ENCODE measurements at regions not wholly inside any gene's neighbourhood (a gene's known extent, or its start where the extent isn't known, plus 50 kb on each side); places are given as distances from the start of the nearest gene placed in this dataset.

GRCh38 chr2:67808112-67808511 lies 254.7 kb downstream of the C1D start:
- TF ChIP-seq CTCF (IDR thresholded peaks at IDR 0.05) (no peak), POLR2A (IDR thresholded peaks at IDR 0.05) (no peak)
- H3K4me3 ChIP-seq: no peak overlapping the region
- H3K36me3 ChIP-seq (replicated peaks in 1 of 2): no peaks in the 10 kb centered on the region
- no peak overlapping the region for H3K27ac ChIP-seq
- no peaks in the 10 kb centered on the region for H3K4me1 ChIP-seq (replicated peaks in 1 of 2)
- no peak for DNase-seq
- no peaks in the 10 kb centered on the region for H3K27me3 ChIP-seq
- H3K9me3 ChIP-seq (replicated peaks in 1 of 3): no peaks in the 10 kb centered on the region
- intact Hi-C loops (cut with DNase I): no loop called here

GRCh38 chr2:67812682-67813081 lies 250.1 kb downstream of the C1D start:
- DNase-seq: no peak
- intact Hi-C loops (cut with DNase I): no loop called here

GRCh38 chr2:67823726-67824125 lies 239.1 kb downstream of the C1D start:
- H3K36me3 ChIP-seq (replicated peaks in 1 of 2): no peaks in the 10 kb centered on the region
- H3K4me3 ChIP-seq: no peak overlapping the region
- H3K9me3 ChIP-seq (replicated peaks in 1 of 3): peaks cover 0 to 2% (median 0%) of the 10 kb centered on the region in 3 donors
- no peak for DNase-seq
- WGBS, 4 donors: 93 to 95% (median 94%) methylated on average over 8 of the region's 8 CpGs
- no peaks in the 10 kb centered on the region for H3K27me3 ChIP-seq
- intact Hi-C loops (cut with DNase I): no loop called here
- no peak overlapping the region for H3K27ac ChIP-seq
- no peaks in the 10 kb centered on the region for H3K4me1 ChIP-seq (replicated peaks in 1 of 2)
- no peak for TF ChIP-seq POLR2A (IDR thresholded peaks at IDR 0.05)
- TF ChIP-seq CTCF (IDR thresholded peaks at IDR 0.05): no peak

More at GRCh38 chr2:67812682-67813081, 250.1 kb downstream of the C1D start:
- 92 to 100% (median 97%) methylated on average over 1 of the region's 1 CpG for WGBS, 4 donors
- Histone ChIP-seq H3K9me3 (replicated peaks in 1 of 3) (no peaks in the 10 kb centered on the region), H3K4me3 (no peak overlapping the region), H3K27me3 (no peaks in the 10 kb centered on the region), H3K4me1 (replicated peaks in 1 of 2) (no peaks in the 10 kb centered on the region), H3K36me3 (replicated peaks in 1 of 2) (no peaks in the 10 kb centered on the region), H3K27ac (no peak overlapping the region)
- TF ChIP-seq CTCF (IDR thresholded peaks at IDR 0.05) (no peak), POLR2A (IDR thresholded peaks at IDR 0.05) (no peak)

GRCh38 chr2:67824186-67824585 lies 238.6 kb downstream of the C1D start:
- no peaks in the 10 kb centered on the region for H3K36me3 ChIP-seq (replicated peaks in 1 of 2)
- no peak for DNase-seq
- WGBS, 4 donors: 80 to 97% (median 89%) methylated on average over 5 to 6 of the region's 6 CpGs
- H3K27ac ChIP-seq: no peak overlapping the region
- no peaks in the 10 kb centered on the region for H3K27me3 ChIP-seq
- H3K4me3 ChIP-seq: no peak overlapping the region
- intact Hi-C loops (cut with DNase I): no loop called here
- no peak for TF ChIP-seq POLR2A (IDR thresholded peaks at IDR 0.05)
- TF ChIP-seq CTCF (IDR thresholded peaks at IDR 0.05): no peak
- no peaks in the 10 kb centered on the region for H3K9me3 ChIP-seq (replicated peaks in 1 of 3)
- H3K4me1 ChIP-seq (replicated peaks in 1 of 2): no peaks in the 10 kb centered on the region

Measured in adrenal gland (tissue), 9 donors.